SK-N-SH treated with all-trans-retinoic acid at 6 μM for 48 hours (cell line): ENCODE measurements at regions not wholly inside any gene's neighbourhood (a gene's known extent, or its start where the extent isn't known, plus 50 kb on each side); places are given as distances from the start of the nearest gene placed in this dataset.

Source experiments
- ZFP30 ChIP-seq: fragments of 450-650 bp; formaldehyde crosslinking; IDR thresholded peaks from 2 replicates; pipeline ENCODE4 v1.5.0; 2022; ENCODE audit warnings: mild to moderate bottlenecking, moderate library complexity
- ZNF565 ChIP-seq: fragments of 450-650 bp; formaldehyde crosslinking; conservative IDR thresholded peaks from 2 replicates; pipeline ENCODE4 v1.5.0; 2020; ENCODE audit warnings: low read depth, mild to moderate bottlenecking, moderate library complexity

DNA sequence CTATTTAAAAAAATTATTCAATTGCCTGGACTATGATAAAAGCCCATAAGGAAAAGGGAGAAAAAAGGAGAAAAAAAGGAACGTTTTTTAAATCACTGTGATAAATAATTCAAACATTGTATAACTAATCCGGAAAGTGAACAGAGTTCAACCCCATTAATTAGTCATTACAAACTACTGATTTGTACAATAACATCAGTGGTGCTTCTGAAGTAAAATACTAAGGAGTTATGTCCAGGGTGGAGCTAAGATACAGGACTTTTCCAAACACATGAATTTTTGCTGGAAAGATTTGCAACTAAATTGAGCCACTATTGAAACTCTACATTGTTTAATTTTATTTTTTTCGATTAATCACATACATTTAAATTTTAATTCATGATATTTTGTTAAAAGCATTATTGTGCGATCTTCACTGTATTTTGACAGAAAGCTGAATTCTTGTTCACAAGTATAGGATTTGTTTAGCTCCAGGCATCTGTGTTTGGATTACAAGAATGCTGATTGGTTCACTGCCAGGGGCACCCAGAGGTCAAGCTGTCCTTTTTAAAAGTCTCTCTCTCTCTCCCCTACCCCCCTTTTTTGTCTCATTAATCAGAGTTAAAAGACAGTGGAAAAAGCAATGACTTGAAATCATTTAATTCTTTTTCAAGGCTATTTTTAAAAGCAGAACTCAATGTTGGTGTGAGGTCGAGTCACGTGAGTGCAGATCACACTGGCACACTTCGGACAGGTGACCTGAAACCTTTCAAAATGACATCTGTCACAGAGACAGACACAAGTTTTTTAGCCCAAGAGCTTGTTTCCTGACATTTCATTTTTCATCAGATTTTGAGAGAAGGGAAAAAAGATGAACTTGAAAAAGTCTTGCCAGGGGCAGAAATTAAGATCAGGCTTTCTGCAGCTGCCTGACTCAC, 387.3 kb downstream of the NR2F1-AS1 start:
- TF ChIP-seq ZNF565: no peak
- TF ChIP-seq ZFP30 (CRISPR knock-in tag): no peak
